ENCODE measurements at regions not wholly inside any gene's neighbourhood (a gene's known extent, or its start where the extent isn't known, plus 50 kb on each side); places are given as distances from the start of the nearest gene placed in this dataset.

GRCh38 chr11:91850533-91851275 is 373.9 kb upstream of the FAT3 start:
- Histone ChIP-seq H3K27ac (ENCODE audit: low read length) (no peak overlapping the region), H3K79me2 (ENCODE audit: low read length) (no peaks in the 10 kb centered on the region), H3K4me2 (ENCODE audit: low read length) (no peak overlapping the region), H3K4me1 (ENCODE audit: insufficient read depth, low read length) (no peaks in the 10 kb centered on the region), H3F3A (ENCODE audit: low read length, unreplicated experiment) (no peaks in the 10 kb centered on the region), H3K9me3 (ENCODE audit: low read length) (no peaks in the 10 kb centered on the region), H3K27me3 (ENCODE audit: low read length) (no peaks in the 10 kb centered on the region), H3K36me3 (ENCODE audit: low read depth, low read length) (no peaks in the 10 kb centered on the region), H3K4me3 (ENCODE audit: low read length) (no peak overlapping the region), H2AFZ (ENCODE audit: low read length) (no peak overlapping the region), H3K9me2 (replicated peaks; ENCODE audit: low read length) (no peaks in the 10 kb centered on the region), H4K20me1 (ENCODE audit: low read length) (no peaks in the 10 kb centered on the region), H3K9ac (ENCODE audit: low read length) (no peak overlapping the region)
- CTCF ChIA-PET = no interaction called here
- TF ChIP-seq EZH2 (IDR thresholded peaks at IDR 0.05; ENCODE audit: low read length, unreplicated experiment) = no peak
- no peak for TF ChIP-seq EZH2phosphoT487 (IDR thresholded peaks at IDR 0.05; ENCODE audit: borderline replicate concordance, low read length)
- TF ChIP-seq CTCF (conservative IDR thresholded peaks at IDR 0.05; ENCODE audit: low read depth, low read length) = no peak
- no peak for DNase-seq
- POLR2A ChIA-PET (ENCODE audit: unreplicated experiment) = no interaction called here
- no TSS peak for BruUV-seq (replicated peaks)
- intact Hi-C loops (cut with micrococcal nuclease) = no loop called here
- ATAC-seq = no peak

DNA sequence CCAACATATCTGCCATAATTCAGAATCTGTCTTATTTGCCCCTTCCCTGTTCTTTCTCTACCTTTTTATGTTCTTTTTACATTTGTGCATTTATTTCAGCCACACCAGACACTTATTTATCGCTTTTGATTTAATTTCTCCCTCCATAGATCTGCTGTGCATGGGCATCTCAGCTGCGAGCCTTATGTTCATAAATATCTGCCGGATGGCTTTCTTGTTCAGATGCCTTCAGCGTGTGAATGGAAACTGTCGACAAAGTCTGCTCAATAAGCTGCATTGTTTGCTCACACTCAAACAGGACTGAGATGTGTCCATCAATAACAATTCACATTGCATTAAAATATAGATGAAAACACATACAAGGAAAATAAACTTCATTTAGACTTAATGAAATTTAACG is 374.6 kb upstream of the FAT3 start:
- ChIA-PET CTCF (no interaction called here), POLR2A (ENCODE audit: unreplicated experiment) (no interaction called here)
- BruUV-seq (replicated peaks) = no TSS peak
- Histone ChIP-seq H2AFZ (ENCODE audit: low read length) (no peak overlapping the region), H3F3A (ENCODE audit: low read length, unreplicated experiment) (no peaks in the 10 kb centered on the region), H3K9ac (ENCODE audit: low read length) (no peak overlapping the region), H3K9me3 (ENCODE audit: low read length) (no peaks in the 10 kb centered on the region), H4K20me1 (ENCODE audit: low read length) (no peaks in the 10 kb centered on the region), H3K36me3 (ENCODE audit: low read depth, low read length) (no peaks in the 10 kb centered on the region), H3K4me2 (ENCODE audit: low read length) (no peak overlapping the region), H3K4me1 (ENCODE audit: insufficient read depth, low read length) (no peaks in the 10 kb centered on the region), H3K9me2 (replicated peaks; ENCODE audit: low read length) (no peaks in the 10 kb centered on the region), H3K79me2 (ENCODE audit: low read length) (no peaks in the 10 kb centered on the region), H3K27me3 (ENCODE audit: low read length) (no peaks in the 10 kb centered on the region), H3K4me3 (ENCODE audit: low read length) (no peak overlapping the region), H3K27ac (ENCODE audit: low read length) (no peak overlapping the region)
- ATAC-seq (no peak), DNase-seq (no peak)
- TF ChIP-seq CTCF (conservative IDR thresholded peaks at IDR 0.05; ENCODE audit: low read depth, low read length) = no peak
- no peak for TF ChIP-seq EZH2phosphoT487 (IDR thresholded peaks at IDR 0.05; ENCODE audit: borderline replicate concordance, low read length)
- TF ChIP-seq EZH2 (IDR thresholded peaks at IDR 0.05; ENCODE audit: low read length, unreplicated experiment) = no peak
- intact Hi-C loops (cut with micrococcal nuclease) = no loop called here

DNA sequence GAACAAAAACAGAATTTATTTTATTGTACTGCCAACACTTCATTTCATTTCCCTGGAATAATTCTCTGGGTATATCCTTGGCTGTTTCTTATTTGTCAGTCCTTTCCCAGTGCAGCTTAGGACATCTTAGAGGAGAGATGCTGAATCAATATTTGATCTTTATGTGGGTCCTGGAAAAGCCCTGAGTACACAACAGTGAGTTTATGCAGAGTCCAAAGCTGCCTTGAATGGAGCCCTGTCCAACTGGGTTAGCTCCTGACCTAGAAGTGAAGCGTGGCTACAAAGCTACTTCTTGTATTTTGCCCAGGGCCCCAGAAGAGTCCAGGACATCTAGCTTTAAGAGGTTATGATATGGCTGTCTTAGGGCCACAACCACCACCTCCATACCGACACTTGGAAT is 378.0 kb upstream of the FAT3 start:
- no peak overlapping the region for H3K4me3 ChIP-seq (ENCODE audit: low read length)
- BruUV-seq (replicated peaks) = no TSS peak
- no peaks in the 10 kb centered on the region; the same call in 1 of the 2 replicates for H3K9me3 ChIP-seq (ENCODE audit: low read length)
- ChIA-PET POLR2A (ENCODE audit: unreplicated experiment) (no interaction called here), CTCF (no interaction called here)
- TF ChIP-seq EZH2phosphoT487 (IDR thresholded peaks at IDR 0.05; ENCODE audit: borderline replicate concordance, low read length) = no peak
- no peak for TF ChIP-seq EZH2 (IDR thresholded peaks at IDR 0.05; ENCODE audit: low read length, unreplicated experiment)
- no peak for TF ChIP-seq CTCF (conservative IDR thresholded peaks at IDR 0.05; ENCODE audit: low read depth, low read length)
- no peaks in the 10 kb centered on the region for H3K79me2 ChIP-seq (ENCODE audit: low read length)
- no peak overlapping the region for H3K4me2 ChIP-seq (ENCODE audit: low read length)
- no peak overlapping the region for H3K9ac ChIP-seq (ENCODE audit: low read length)
- H3K36me3 ChIP-seq (ENCODE audit: low read depth, low read length) = no peaks in the 10 kb centered on the region
- no peak for DNase-seq
- no peaks in the 10 kb centered on the region for H3K9me2 ChIP-seq (replicated peaks; ENCODE audit: low read length)
- no peak for ATAC-seq
- no peaks in the 10 kb centered on the region for H4K20me1 ChIP-seq (ENCODE audit: low read length)
- H2AFZ ChIP-seq (ENCODE audit: low read length) = no peak overlapping the region
- no peaks in the 10 kb centered on the region for H3F3A ChIP-seq (ENCODE audit: low read length, unreplicated experiment)
- no peaks in the 10 kb centered on the region for H3K4me1 ChIP-seq (ENCODE audit: insufficient read depth, low read length)
- no peak overlapping the region for H3K27ac ChIP-seq (ENCODE audit: low read length)
- H3K27me3 ChIP-seq (ENCODE audit: low read length) = no peaks in the 10 kb centered on the region
- intact Hi-C loops (cut with micrococcal nuclease) = no loop called here
